GM12892 (cell line): ENCODE measurements at regions not wholly inside any gene's neighbourhood (a gene's known extent, or its start where the extent isn't known, plus 50 kb on each side); places are given as distances from the start of the nearest gene placed in this dataset.

Experiments used
- POLR2AphosphoS5 ChIP-seq: IDR thresholded peaks from 2 replicates; pipeline ENCODE4 v1.6.1; 2011; ENCODE audit warnings: low read depth, low read length, control low read depth
- TAF1 ChIP-seq: IDR thresholded peaks from 2 replicates; pipeline ENCODE4 v1.6.1; 2011; ENCODE audit warnings: low read depth, mild to moderate bottlenecking, control low read depth, low read length, borderline replicate concordance

DNA sequence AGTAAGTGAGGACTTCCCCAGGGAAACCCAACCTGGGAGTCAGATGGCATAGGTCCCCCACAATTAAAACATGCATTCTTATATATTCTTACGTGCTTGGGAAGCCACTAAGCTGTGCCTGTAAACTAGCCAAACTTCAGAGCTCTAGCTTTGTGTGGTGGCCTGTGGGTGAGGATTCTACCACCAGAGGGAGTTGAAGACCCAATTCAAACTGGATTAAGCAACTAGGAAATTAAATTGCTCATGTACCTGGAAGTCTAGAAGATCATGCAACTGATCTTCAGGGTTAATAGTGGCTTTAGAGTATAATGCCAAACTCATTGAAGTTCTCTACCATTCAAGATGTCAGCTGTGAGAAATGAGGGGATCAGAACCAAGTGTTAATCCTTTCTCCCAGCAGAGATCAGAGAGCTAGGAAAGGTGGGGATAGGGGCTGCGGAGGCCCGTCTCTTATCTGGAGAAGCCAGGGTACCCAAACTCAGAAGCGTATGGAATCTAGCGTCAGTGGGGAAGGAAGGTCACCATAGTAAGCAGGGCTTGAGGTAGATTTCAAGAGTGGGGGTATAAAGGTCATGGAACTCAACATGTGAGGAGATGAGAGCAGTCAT, 53.2 kb upstream of the CCDC85A start:
- TF ChIP-seq TAF1: no peak
- TF ChIP-seq POLR2AphosphoS5: no peak
